ENCODE measurements at regions not wholly inside any gene's neighbourhood (a gene's known extent, or its start where the extent isn't known, plus 50 kb on each side); places are given as distances from the start of the nearest gene placed in this dataset.
"Not testable (repeated sequence)": the region's sequence is repeated elsewhere in the genome, so short reads cannot be mapped to it uniquely, and the experiment has no call there.

- TF ChIP-seq CTCF, POLR2A (IDR thresholded peaks at IDR 0.05): not testable (repeated sequence)
Observed at GRCh38 chr5:176035816-176036308, 67.7 kb upstream of the THOC3 start.
